Tibial nerve (tissue), 4 donors: ENCODE measurements at regions not wholly inside any gene's neighbourhood (a gene's known extent, or its start where the extent isn't known, plus 50 kb on each side); places are given as distances from the start of the nearest gene placed in this dataset.

Experiments
- CTCF ChIP-seq, 5 experiments: fragments of 200-600 bp in 3 of 5; fragments of 450-650 bp in 2 of 5; sonication (generic) in 3 of 5; IDR thresholded peaks; one replicate each; pipeline ENCODE4 v1.5.1; 2016 to 2019; ENCODE audit warnings: antibody characterized with exemption in 5 of 5, mild to moderate bottlenecking in 3 of 5, moderate library complexity in 2 of 5
- EP300 ChIP-seq, 2 donors: sonication (generic); formaldehyde crosslinking; IDR thresholded peaks; one replicate each; pipeline ENCODE4 v1.6.1; 2017; ENCODE audit warnings: antibody characterized with exemption in 2 of 2, mild to moderate bottlenecking in 1 of 2
- POLR2A ChIP-seq, 2 donors: fragments of 450-650 bp; IDR thresholded peaks; one replicate each; pipeline ENCODE4 v1.6.1; 2017; ENCODE audit warnings: antibody characterized with exemption in 2 of 2, mild to moderate bottlenecking in 2 of 2, moderate library complexity in 2 of 2

GRCh38 chr21:34192646-34193285, 119.4 kb downstream of the MRPS6 start:
- TF ChIP-seq CTCF (IDR thresholded peaks at IDR 0.05) (no peak), POLR2A (IDR thresholded peaks at IDR 0.05) (no peak), EP300 (IDR thresholded peaks at IDR 0.05) (no peak)
